Neural cell (in vitro differentiated cells): ENCODE measurements at regions not wholly inside any gene's neighbourhood (a gene's known extent, or its start where the extent isn't known, plus 50 kb on each side); places are given as distances from the start of the nearest gene placed in this dataset.

Experiments used
- H2AFZ ChIP-seq: fragments of 200-600, 300-800 bp; sonication (generic), shearing (Covaris generic); 2 replicates; pipeline ENCODE4 v1.6.0; 2014; ENCODE audit warnings: low read depth, mild to moderate bottlenecking, antibody characterized with exemption, low read length, moderate library complexity
- H3F3A ChIP-seq: fragments of 200-600 bp; shearing (Covaris generic); 2 replicates; pipeline ENCODE4 v1.6.1; 2016; ENCODE audit warnings: mild to moderate bottlenecking, moderate library complexity, mixed read lengths, antibody characterized with exemption, low read length; ENCODE audit not compliant: insufficient read depth, poor library complexity, severe bottlenecking
- H3K27ac ChIP-seq: fragments of 200-600, 300-800 bp; sonication (generic), shearing (Covaris generic); 2 replicates; pipeline ENCODE4 v1.5.1; 2014; ENCODE audit warnings: mild to moderate bottlenecking, low read length, moderate library complexity
- H3K27me3 ChIP-seq: fragments of 300-800, 200-600 bp; sonication (generic), shearing (Covaris generic); 2 replicates; pipeline ENCODE4 v1.6.0; 2014; ENCODE audit warnings: mild to moderate bottlenecking, low read depth, low read length, moderate library complexity; ENCODE audit not compliant: insufficient read depth
- H3K36me3 ChIP-seq: fragments of 300-800, 200-600 bp; sonication (generic), shearing (Covaris generic); 2 replicates; pipeline ENCODE4 v1.5.1; 2014; ENCODE audit warnings: mild to moderate bottlenecking, antibody characterized with exemption, low read length, moderate library complexity; ENCODE audit not compliant: insufficient read depth
- H3K4me2 ChIP-seq: fragments of 300-800, 200-600 bp; sonication (generic), shearing (Covaris generic); 2 replicates; pipeline ENCODE4 v1.6.0; 2014; ENCODE audit warnings: mild to moderate bottlenecking, low read length
- H3K4me3 ChIP-seq: fragments of 300-800, 200-600 bp; sonication (generic), shearing (Covaris generic); 2 replicates; pipeline ENCODE4 v1.5.1; 2014; ENCODE audit warnings: mild to moderate bottlenecking, low read length, moderate library complexity
- H3K79me2 ChIP-seq: fragments of 200-600 bp; shearing (Covaris generic); replicated peaks from 2 replicates; pipeline ENCODE4 v1.6.0; 2014; ENCODE audit warnings: mild to moderate bottlenecking, low read length, moderate library complexity; ENCODE audit not compliant: insufficient read depth
- H3K9ac ChIP-seq: fragments of 300-800, 200-600 bp; sonication (generic), shearing (Covaris generic); 2 replicates; pipeline ENCODE4 v1.6.1; 2016; ENCODE audit warnings: mild to moderate bottlenecking, low read length, mixed read lengths
- H3K9me2 ChIP-seq: fragments of 200-600 bp; shearing (Covaris generic); 2 replicates; pipeline ENCODE4 v1.6.1; 2016; ENCODE audit warnings: mild to moderate bottlenecking, low read length, mixed read lengths; ENCODE audit not compliant: insufficient read depth
- H3K9me3 ChIP-seq: fragments of 200-600, 300-800 bp; sonication (generic), shearing (Covaris generic); 2 replicates; pipeline ENCODE4 v1.6.1; 2016; ENCODE audit warnings: mild to moderate bottlenecking, mixed run types, low read length, moderate library complexity, mixed read lengths
- H4K20me1 ChIP-seq: fragments of 200-600 bp; shearing (Covaris generic); 2 replicates; pipeline ENCODE4 v1.6.1; 2016; ENCODE audit warnings: mild to moderate bottlenecking, mixed run types; ENCODE audit not compliant: insufficient read depth
- EP300 ChIP-seq: fragments of 450-650 bp; conservative IDR thresholded peaks from 2 replicates; pipeline ENCODE4 v1.6.1; 2014; ENCODE audit warnings: antibody characterized with exemption, mild to moderate bottlenecking, moderate library complexity; ENCODE audit not compliant: poor library complexity, severe bottlenecking
- EZH2 ChIP-seq: fragments of 200-600, 300-800 bp; shearing (Covaris generic), sonication (generic); IDR thresholded peaks from 2 replicates; pipeline ENCODE4 v1.6.1; 2014; ENCODE audit warnings: antibody characterized with exemption, low read length, borderline replicate concordance, mild to moderate bottlenecking; ENCODE audit not compliant: insufficient read depth, poor library complexity, severe bottlenecking
- MXI1 ChIP-seq: fragments of 450-650 bp; conservative IDR thresholded peaks from 2 replicates; pipeline ENCODE4 v1.6.1; 2014; ENCODE audit warnings: antibody characterized with exemption, mild to moderate bottlenecking; ENCODE audit not compliant: poor library complexity, severe bottlenecking
- POLR2AphosphoS5 ChIP-seq: IDR thresholded peaks from 2 replicates; pipeline ENCODE4 v1.6.1; 2012
- RAD21 ChIP-seq: fragments of 450-650 bp; conservative IDR thresholded peaks from 2 replicates; pipeline ENCODE4 v1.6.1; 2014; ENCODE audit warnings: antibody characterized with exemption, mild to moderate bottlenecking, moderate library complexity
- SMC3 ChIP-seq: fragments of 450-650 bp; conservative IDR thresholded peaks from 2 replicates; pipeline ENCODE4 v1.6.1; 2014; ENCODE audit warnings: antibody characterized with exemption, mild to moderate bottlenecking, moderate library complexity; ENCODE audit not compliant: poor library complexity
- TAF1 ChIP-seq: IDR thresholded peaks from 2 replicates; pipeline ENCODE4 v1.6.1; 2012; ENCODE audit warnings: low read depth
- TF ChIP-seq, protein P1 (sequence below): fragments of 450-650 bp; IDR thresholded peaks from 2 replicates; pipeline ENCODE4 v1.5.1; 2014; ENCODE audit warnings: antibody characterized with exemption, mild to moderate bottlenecking, moderate library complexity; ENCODE audit not compliant: poor library complexity, severe bottlenecking
- TF ChIP-seq, protein P2 (sequence below): IDR thresholded peaks from 2 replicates; pipeline ENCODE4 v1.6.1; 2012; ENCODE audit warnings: borderline replicate concordance

DNA sequence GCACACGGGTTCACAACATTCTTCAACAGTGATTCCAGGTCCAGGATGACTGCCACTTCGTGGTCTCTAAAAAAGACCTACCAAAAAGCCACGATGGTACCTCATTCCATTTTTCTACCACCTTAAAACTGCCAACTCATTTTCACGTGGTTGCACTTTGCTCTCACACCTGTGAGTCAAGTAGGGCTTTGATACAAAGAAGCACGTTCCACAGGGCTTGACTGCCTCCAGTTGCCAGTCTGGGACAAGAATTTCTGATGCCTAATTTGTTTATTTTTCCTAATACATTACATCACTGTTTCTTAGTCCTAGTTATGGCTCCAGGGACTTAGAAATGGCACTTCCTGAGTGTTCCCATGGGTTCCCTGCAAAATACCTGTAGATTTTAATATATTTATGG, 911.6 kb upstream of the EEF2KMT start:
- Histone ChIP-seq H3K79me2 (no peaks in the 10 kb centered on the region), H3K36me3 (no peaks in the 10 kb centered on the region), H3K4me2 (no peak overlapping the region), H2AFZ (no peak overlapping the region), H3K27me3 (no peaks in the 10 kb centered on the region), H3K27ac (peak overlapping the region; percentile 70), H3K9ac (no peak overlapping the region), H3K9me2 (no peaks in the 10 kb centered on the region), H3F3A (no peaks in the 10 kb centered on the region), H4K20me1 (no peaks in the 10 kb centered on the region), H3K4me3 (no peak overlapping the region), H3K9me3 (no peaks in the 10 kb centered on the region)
- TF ChIP-seq SMC3 (peak; percentile 45), EZH2 (no peak), TAF1 (no peak), RAD21 (peak; percentile 63), EP300 (no peak), POLR2AphosphoS5 (peak; percentile 43), MXI1 (no peak)
- TF ChIP-seq, protein P1, sequence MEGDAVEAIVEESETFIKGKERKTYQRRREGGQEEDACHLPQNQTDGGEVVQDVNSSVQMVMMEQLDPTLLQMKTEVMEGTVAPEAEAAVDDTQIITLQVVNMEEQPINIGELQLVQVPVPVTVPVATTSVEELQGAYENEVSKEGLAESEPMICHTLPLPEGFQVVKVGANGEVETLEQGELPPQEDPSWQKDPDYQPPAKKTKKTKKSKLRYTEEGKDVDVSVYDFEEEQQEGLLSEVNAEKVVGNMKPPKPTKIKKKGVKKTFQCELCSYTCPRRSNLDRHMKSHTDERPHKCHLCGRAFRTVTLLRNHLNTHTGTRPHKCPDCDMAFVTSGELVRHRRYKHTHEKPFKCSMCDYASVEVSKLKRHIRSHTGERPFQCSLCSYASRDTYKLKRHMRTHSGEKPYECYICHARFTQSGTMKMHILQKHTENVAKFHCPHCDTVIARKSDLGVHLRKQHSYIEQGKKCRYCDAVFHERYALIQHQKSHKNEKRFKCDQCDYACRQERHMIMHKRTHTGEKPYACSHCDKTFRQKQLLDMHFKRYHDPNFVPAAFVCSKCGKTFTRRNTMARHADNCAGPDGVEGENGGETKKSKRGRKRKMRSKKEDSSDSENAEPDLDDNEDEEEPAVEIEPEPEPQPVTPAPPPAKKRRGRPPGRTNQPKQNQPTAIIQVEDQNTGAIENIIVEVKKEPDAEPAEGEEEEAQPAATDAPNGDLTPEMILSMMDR, result peak; percentile 50
- TF ChIP-seq, protein P2, sequence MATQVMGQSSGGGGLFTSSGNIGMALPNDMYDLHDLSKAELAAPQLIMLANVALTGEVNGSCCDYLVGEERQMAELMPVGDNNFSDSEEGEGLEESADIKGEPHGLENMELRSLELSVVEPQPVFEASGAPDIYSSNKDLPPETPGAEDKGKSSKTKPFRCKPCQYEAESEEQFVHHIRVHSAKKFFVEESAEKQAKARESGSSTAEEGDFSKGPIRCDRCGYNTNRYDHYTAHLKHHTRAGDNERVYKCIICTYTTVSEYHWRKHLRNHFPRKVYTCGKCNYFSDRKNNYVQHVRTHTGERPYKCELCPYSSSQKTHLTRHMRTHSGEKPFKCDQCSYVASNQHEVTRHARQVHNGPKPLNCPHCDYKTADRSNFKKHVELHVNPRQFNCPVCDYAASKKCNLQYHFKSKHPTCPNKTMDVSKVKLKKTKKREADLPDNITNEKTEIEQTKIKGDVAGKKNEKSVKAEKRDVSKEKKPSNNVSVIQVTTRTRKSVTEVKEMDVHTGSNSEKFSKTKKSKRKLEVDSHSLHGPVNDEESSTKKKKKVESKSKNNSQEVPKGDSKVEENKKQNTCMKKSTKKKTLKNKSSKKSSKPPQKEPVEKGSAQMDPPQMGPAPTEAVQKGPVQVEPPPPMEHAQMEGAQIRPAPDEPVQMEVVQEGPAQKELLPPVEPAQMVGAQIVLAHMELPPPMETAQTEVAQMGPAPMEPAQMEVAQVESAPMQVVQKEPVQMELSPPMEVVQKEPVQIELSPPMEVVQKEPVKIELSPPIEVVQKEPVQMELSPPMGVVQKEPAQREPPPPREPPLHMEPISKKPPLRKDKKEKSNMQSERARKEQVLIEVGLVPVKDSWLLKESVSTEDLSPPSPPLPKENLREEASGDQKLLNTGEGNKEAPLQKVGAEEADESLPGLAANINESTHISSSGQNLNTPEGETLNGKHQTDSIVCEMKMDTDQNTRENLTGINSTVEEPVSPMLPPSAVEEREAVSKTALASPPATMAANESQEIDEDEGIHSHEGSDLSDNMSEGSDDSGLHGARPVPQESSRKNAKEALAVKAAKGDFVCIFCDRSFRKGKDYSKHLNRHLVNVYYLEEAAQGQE, result peak; percentile 69

DNA sequence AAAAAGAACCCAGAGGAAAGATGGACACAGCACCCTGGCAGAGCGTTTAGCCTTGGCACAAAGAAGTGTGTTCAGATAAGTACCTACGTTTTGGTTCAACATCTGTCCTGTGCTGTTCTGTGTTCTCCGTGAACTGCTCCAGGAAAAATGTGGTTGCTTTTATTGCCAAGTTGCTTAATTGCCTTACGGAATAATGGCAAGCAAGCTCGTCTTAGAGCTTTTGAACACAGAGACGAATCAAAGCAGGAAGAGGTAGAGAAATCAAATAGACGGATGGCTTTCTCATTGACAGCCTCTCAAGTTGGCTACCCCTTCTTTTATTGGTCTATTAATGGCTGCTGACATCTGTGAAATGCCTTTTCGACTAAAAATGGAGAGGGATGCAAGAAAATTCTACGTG, 911.1 kb upstream of the EEF2KMT start:
- Histone ChIP-seq H3K4me2 (no peak overlapping the region), H2AFZ (no peak overlapping the region), H4K20me1 (no peaks in the 10 kb centered on the region), H3K36me3 (no peaks in the 10 kb centered on the region), H3K4me3 (no peak overlapping the region), H3K79me2 (no peaks in the 10 kb centered on the region), H3K9ac (peak overlapping the region; percentile 17), H3F3A (no peaks in the 10 kb centered on the region), H3K27ac (peak overlapping the region; percentile 70), H3K27me3 (no peaks in the 10 kb centered on the region), H3K9me3 (no peaks in the 10 kb centered on the region), H3K9me2 (no peaks in the 10 kb centered on the region)
- TF ChIP-seq SMC3 (no peak), EP300 (no peak), MXI1 (no peak), RAD21 (no peak), EZH2 (no peak), TAF1 (no peak), POLR2AphosphoS5 (no peak)
- TF ChIP-seq, protein P2, result no peak
- TF ChIP-seq, protein P1, result no peak
